ENCODE measurements at regions not wholly inside any gene's neighbourhood (a gene's known extent, or its start where the extent isn't known, plus 50 kb on each side); places are given as distances from the start of the nearest gene placed in this dataset.

DNA sequence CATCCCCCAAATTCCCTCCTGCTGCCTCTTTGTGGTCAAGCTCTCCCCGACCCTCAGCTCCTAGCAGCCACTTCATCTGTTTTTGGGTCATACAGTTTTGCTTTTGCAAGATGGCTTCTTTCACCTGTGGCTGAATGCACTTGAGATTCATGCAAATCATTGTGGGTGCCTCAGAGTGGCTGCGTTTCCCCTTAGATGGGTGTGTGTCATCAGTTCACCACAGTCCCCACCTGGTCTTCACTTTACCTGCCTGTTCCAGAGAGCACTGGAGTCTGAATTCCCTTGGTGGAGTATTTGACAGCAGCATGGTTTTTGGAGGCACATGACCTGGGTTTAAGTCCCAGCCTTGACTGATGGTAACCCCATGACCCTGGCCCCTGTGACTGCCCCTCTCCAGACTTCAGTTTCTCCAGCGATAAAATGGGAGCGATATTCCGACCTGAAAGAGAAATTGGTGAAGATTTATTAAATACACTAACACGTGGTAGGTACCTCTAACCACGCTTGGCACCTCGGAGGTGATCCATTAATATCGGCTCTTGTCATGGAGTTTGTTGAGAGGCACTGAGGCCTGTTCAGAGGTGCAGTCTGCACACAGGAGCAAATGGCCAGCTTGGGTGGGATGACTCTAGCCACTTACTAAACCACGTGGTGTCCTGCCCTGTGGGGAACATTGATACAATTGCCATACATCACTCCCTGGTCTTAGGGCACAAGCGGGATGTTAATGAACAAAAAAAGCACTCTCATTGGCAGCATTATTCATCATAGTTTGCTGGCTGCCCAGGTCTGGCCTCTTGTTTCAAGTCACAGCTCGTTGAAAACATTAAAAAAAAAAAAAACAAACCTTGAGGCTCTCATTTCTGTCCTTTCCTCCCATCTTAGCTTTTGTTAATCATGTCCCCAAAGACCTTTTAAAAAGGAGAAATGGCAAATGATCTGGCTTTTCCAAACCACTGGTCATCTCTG is 167.2 kb upstream of the KCNG1 start:
- TF ChIP-seq MAFF (IDR thresholded peaks at IDR 0.05; ENCODE audit: low read length) (no peak), ARID4B (CRISPR knock-in tag; IDR thresholded peaks at IDR 0.05) (no peak), POLR2AphosphoS5 (IDR thresholded peaks at IDR 0.05; ENCODE audit: control insufficient read depth, insufficient read depth, low read depth, low read length) (no peak), NR2C2 (CRISPR knock-in tag; IDR thresholded peaks at IDR 0.05) (no peak), NR2C2 (tag; IDR thresholded peaks at IDR 0.05) (no peak), FOXP4 (CRISPR knock-in tag; IDR thresholded peaks at IDR 0.05; ENCODE audit: borderline replicate concordance) (no peak)
- TF ChIP-seq, protein P1, sequence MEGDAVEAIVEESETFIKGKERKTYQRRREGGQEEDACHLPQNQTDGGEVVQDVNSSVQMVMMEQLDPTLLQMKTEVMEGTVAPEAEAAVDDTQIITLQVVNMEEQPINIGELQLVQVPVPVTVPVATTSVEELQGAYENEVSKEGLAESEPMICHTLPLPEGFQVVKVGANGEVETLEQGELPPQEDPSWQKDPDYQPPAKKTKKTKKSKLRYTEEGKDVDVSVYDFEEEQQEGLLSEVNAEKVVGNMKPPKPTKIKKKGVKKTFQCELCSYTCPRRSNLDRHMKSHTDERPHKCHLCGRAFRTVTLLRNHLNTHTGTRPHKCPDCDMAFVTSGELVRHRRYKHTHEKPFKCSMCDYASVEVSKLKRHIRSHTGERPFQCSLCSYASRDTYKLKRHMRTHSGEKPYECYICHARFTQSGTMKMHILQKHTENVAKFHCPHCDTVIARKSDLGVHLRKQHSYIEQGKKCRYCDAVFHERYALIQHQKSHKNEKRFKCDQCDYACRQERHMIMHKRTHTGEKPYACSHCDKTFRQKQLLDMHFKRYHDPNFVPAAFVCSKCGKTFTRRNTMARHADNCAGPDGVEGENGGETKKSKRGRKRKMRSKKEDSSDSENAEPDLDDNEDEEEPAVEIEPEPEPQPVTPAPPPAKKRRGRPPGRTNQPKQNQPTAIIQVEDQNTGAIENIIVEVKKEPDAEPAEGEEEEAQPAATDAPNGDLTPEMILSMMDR (IDR thresholded peaks at IDR 0.05 in 2 of 3, conservative IDR thresholded peaks at IDR 0.05 in 1 of 3; ENCODE audit: insufficient read depth in 2 of 3, low read depth in 1 of 3, low read length in 3 of 3) = no peak

Measured in K562 (cell line).